ENCODE measurements at regions not wholly inside any gene's neighbourhood (a gene's known extent, or its start where the extent isn't known, plus 50 kb on each side); places are given as distances from the start of the nearest gene placed in this dataset.

GRCh38 chr10:37490266-37490665 is 364.9 kb downstream of the ANKRD30A start:
- Histone ChIP-seq H3K36me3 (ENCODE audit: control insufficient read depth in 2 of 2, insufficient read depth in 2 of 2, low read length in 1 of 2) (no peaks in the 10 kb centered on the region), H3K4me2 (ENCODE audit: control insufficient read depth, insufficient read depth) (no peak overlapping the region), H2AFZ (ENCODE audit: control insufficient read depth, low read depth, low read length) (no peak overlapping the region), H4K20me1 (ENCODE audit: control insufficient read depth, insufficient read depth) (no peaks in the 10 kb centered on the region), H3K4me1 (ENCODE audit: control insufficient read depth, insufficient read depth, low read length) (no peaks in the 10 kb centered on the region), H3K4me3 (no peak overlapping the region), H3K9me3 (replicated peaks; ENCODE audit: control insufficient read depth, insufficient read depth, low read length) (no peaks in the 10 kb centered on the region; the same call in 2 of the 3 replicates), H3K27ac (ENCODE audit: control insufficient read depth, insufficient read depth) (no peak overlapping the region), H3K27me3 (replicated peaks in 1 of 2; ENCODE audit: control insufficient read depth in 2 of 2, insufficient read depth in 2 of 2, low read length in 1 of 2) (no peaks in the 10 kb centered on the region), H3K9ac (ENCODE audit: control insufficient read depth, insufficient read depth, low read length) (no peak overlapping the region), H3K79me2 (ENCODE audit: control insufficient read depth, insufficient read depth, low read length) (no peaks in the 10 kb centered on the region)
- FAIRE-seq, result no peak
- intact Hi-C loops (cut with micrococcal nuclease; ENCODE audit: unreplicated experiment), result no loop called here
- BruUV-seq (replicated peaks), result no TSS peak
- ChIA-PET SMC1A (ENCODE audit: uncharacterized antibody, unreplicated experiment) (no interaction called here), RAD21 (ENCODE audit: unreplicated experiment) (interaction anchor here (2.8 kb wide), 1 partner anchor 56 kb away, joined by 10 read pairs; no protein-coding TSS in a partner anchor), POLR2A (no interaction called here), CTCF (no interaction called here)
- TF ChIP-seq MTA2 (IDR thresholded peaks at IDR 0.05; ENCODE audit: low read depth), result peak; percentile 13; the same call in 1 of the 2 replicates
- TF ChIP-seq PAX5 (IDR thresholded peaks at IDR 0.05; ENCODE audit: borderline replicate concordance, low read depth, low read length), result no peak
- DNase-seq (ENCODE audit: low read depth, low spot score), result no peak
- WGBS (ENCODE audit: insufficient coverage, insufficient replicate concordance, low lambda C conversion rate, missing lambda C conversion rate), result 34% methylated on average over 4 of the region's 4 CpGs
- in situ Hi-C loops (cut with MboI), result no loop called here
- no peak for ATAC-seq

DNA sequence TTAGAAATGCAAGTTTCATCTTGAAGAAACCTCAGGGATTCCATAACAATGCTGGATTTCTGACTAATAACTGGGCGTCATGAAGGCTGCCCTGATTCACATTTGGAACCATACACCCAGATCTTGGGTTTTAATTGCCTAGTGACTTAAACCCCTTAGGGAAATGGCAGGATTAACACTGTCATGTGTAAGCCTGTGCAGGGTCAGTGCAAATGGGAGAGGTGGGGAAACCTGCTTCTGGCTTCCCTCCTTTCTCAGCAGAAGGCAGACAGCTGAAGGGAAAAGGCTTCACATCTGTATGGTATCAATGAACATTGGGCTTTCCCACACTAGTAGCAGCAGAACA is 364.2 kb downstream of the ANKRD30A start:
- no peaks in the 10 kb centered on the region for H3K36me3 ChIP-seq (ENCODE audit: control insufficient read depth in 2 of 2, insufficient read depth in 2 of 2, low read length in 1 of 2)
- ChIA-PET POLR2A (no interaction called here), SMC1A (ENCODE audit: uncharacterized antibody, unreplicated experiment) (interaction anchor here (0.8 to 1.2 kb wide), 2 partner anchors 52 to 281 kb away, joined by 3 read pairs; no protein-coding TSS in a partner anchor), RAD21 (ENCODE audit: unreplicated experiment) (interaction anchor here (2.8 kb wide), 1 partner anchor 55 kb away, joined by 10 read pairs; no protein-coding TSS in a partner anchor), CTCF (interaction anchor here (1.5 kb wide), 1 partner anchor 9 kb away, joined by 3 read pairs; no protein-coding TSS in a partner anchor)
- H3K4me1 ChIP-seq (ENCODE audit: control insufficient read depth, insufficient read depth, low read length), result no peaks in the 10 kb centered on the region
- no peak overlapping the region for H3K4me2 ChIP-seq (ENCODE audit: control insufficient read depth, insufficient read depth)
- H3K4me3 ChIP-seq, result no peak overlapping the region
- intact Hi-C loops (cut with micrococcal nuclease; ENCODE audit: unreplicated experiment) (no loop called here), in situ Hi-C loops (cut with MboI) (no loop called here)
- FAIRE-seq (no peak), ATAC-seq (no peak), DNase-seq (ENCODE audit: low read depth, low spot score) (no peak)
- H3K79me2 ChIP-seq (ENCODE audit: control insufficient read depth, insufficient read depth, low read length), result no peaks in the 10 kb centered on the region
- H3K9ac ChIP-seq (ENCODE audit: control insufficient read depth, insufficient read depth, low read length), result no peak overlapping the region
- TF ChIP-seq, protein P1, sequence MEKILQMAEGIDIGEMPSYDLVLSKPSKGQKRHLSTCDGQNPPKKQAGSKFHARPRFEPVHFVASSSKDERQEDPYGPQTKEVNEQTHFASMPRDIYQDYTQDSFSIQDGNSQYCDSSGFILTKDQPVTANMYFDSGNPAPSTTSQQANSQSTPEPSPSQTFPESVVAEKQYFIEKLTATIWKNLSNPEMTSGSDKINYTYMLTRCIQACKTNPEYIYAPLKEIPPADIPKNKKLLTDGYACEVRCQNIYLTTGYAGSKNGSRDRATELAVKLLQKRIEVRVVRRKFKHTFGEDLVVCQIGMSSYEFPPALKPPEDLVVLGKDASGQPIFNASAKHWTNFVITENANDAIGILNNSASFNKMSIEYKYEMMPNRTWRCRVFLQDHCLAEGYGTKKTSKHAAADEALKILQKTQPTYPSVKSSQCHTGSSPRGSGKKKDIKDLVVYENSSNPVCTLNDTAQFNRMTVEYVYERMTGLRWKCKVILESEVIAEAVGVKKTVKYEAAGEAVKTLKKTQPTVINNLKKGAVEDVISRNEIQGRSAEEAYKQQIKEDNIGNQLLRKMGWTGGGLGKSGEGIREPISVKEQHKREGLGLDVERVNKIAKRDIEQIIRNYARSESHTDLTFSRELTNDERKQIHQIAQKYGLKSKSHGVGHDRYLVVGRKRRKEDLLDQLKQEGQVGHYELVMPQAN (conservative IDR thresholded peaks at IDR 0.05), result no peak
- TF ChIP-seq SREBF2 (IDR thresholded peaks at IDR 0.05; ENCODE audit: low read length), result no peak
- no peak for TF ChIP-seq SIX5 (IDR thresholded peaks at IDR 0.05; ENCODE audit: low read depth, low read length, severe bottlenecking)
- TF ChIP-seq LARP7 (IDR thresholded peaks at IDR 0.05), result no peak
- TF ChIP-seq ZNF622 (IDR thresholded peaks at IDR 0.05), result no peak
- no peak for TF ChIP-seq RB1 (IDR thresholded peaks at IDR 0.05; ENCODE audit: borderline replicate concordance)
- no peak for TF ChIP-seq PRDM15 (CRISPR knock-in tag; IDR thresholded peaks at IDR 0.05)
- H3K27me3 ChIP-seq (replicated peaks in 1 of 2; ENCODE audit: control insufficient read depth in 2 of 2, insufficient read depth in 2 of 2, low read length in 1 of 2), result no peaks in the 10 kb centered on the region
- no TSS peak for BruUV-seq (replicated peaks)
- 0% methylated on average over 1 of the region's 1 CpG for WGBS (ENCODE audit: insufficient coverage, insufficient replicate concordance, low lambda C conversion rate, missing lambda C conversion rate)
- H3K9me3 ChIP-seq (replicated peaks; ENCODE audit: control insufficient read depth, insufficient read depth, low read length), result no peaks in the 10 kb centered on the region; the same call in 2 of the 3 replicates
- no peaks in the 10 kb centered on the region for H4K20me1 ChIP-seq (ENCODE audit: control insufficient read depth, insufficient read depth)
- H3K27ac ChIP-seq (ENCODE audit: control insufficient read depth, insufficient read depth), result no peak overlapping the region
- H2AFZ ChIP-seq (ENCODE audit: control insufficient read depth, low read depth, low read length), result no peak overlapping the region

Measured in GM12878 (cell line).